A673 (cell line): ENCODE measurements at regions not wholly inside any gene's neighbourhood (a gene's known extent, or its start where the extent isn't known, plus 50 kb on each side); places are given as distances from the start of the nearest gene placed in this dataset.

Experiments
- CTCF ChIP-seq: fragments of 300-800, 200-600 bp; sonication (generic); conservative IDR thresholded peaks from 2 replicates; pipeline ENCODE4 v1.5.1; 2017; ENCODE audit warnings: low read depth, mild to moderate bottlenecking, antibody characterized with exemption, low read length, moderate library complexity, mixed read lengths
- EZH2 ChIP-seq: fragments of 200-600 bp; sonication (generic); IDR thresholded peaks from 2 replicates; pipeline ENCODE4 v1.6.1; 2017; ENCODE audit warnings: borderline replicate concordance, low read depth, mild to moderate bottlenecking, mixed read lengths, antibody characterized with exemption, low read length; ENCODE audit not compliant: poor library complexity, severe bottlenecking

- TF ChIP-seq CTCF (no peak), EZH2 (no peak)
These were observed 129.4 kb downstream of the TANC2 start for GRCh38 chr17:63095459-63095858.
